Panc1 (cell line): ENCODE measurements at regions not wholly inside any gene's neighbourhood (a gene's known extent, or its start where the extent isn't known, plus 50 kb on each side); places are given as distances from the start of the nearest gene placed in this dataset.

ENCODE experiments used
- ATAC-seq: fragments of 200-7000 bp; cut with Tn5 transposase; 2 replicates; pipeline ENCODE4 v1.9.1; 2020; ENCODE audit warnings: mild to moderate bottlenecking, moderate library complexity
- BruUV-seq: library from RNA; stranded (reverse); fragments of 400-500 nt; replicated peaks from 2 replicates; lab custom pipeline; 2021; lab: Mats Ljungman, UMichigan
- CTCF ChIA-PET: fragments of 300-600 bp; sonication (Branson Sonifier 250); formaldehyde crosslinking; loops from one replicate; lab custom pipeline; 2022; ENCODE audit warnings: antibody characterized with exemption; lab: Charles Lee
- POLR2A ChIA-PET: fragments of 300-600 bp; sonication (Branson Sonifier 250); formaldehyde crosslinking; loops from one replicate; lab custom pipeline; 2022; ENCODE audit warnings: antibody characterized with exemption; lab: Charles Lee
- DNase-seq: peaks from one replicate; pipeline ENCODE4 v3.0.0-alpha.2; 2010; ENCODE audit warnings: low read depth, low spot score
- H3K27ac ChIP-seq: 2 replicates; pipeline ENCODE4 v1.5.1; 2011; ENCODE audit warnings: mild to moderate bottlenecking, low read length, inconsistent platforms
- H3K27me3 ChIP-seq: fragments of 200-500 bp; sonication (Bioruptor generic); 2 replicates; pipeline ENCODE4 v1.6.0; 2014; ENCODE audit warnings: low read length, inconsistent platforms; ENCODE audit not compliant: control insufficient read depth, insufficient read depth
- H3K36me3 ChIP-seq: fragments of 200-500 bp; sonication (Bioruptor generic); 2 replicates; pipeline ENCODE4 v1.5.1; 2014; ENCODE audit warnings: inconsistent platforms, mild to moderate bottlenecking, low read length, moderate library complexity; ENCODE audit not compliant: control insufficient read depth, insufficient read depth
- H3K4me1 ChIP-seq: 2 replicates; pipeline ENCODE4 v1.5.1; 2011; ENCODE audit warnings: inconsistent platforms, mild to moderate bottlenecking, low read length, moderate library complexity; ENCODE audit not compliant: control insufficient read depth, insufficient read depth
- H3K4me3 ChIP-seq, 2 experiments: 2 replicates each; pipeline ENCODE4 v1.5.1; 2011 to 2012; ENCODE audit warnings: low read depth in 2 of 2, low read length in 2 of 2, mild to moderate bottlenecking in 2 of 2, inconsistent platforms in 1 of 2, moderate library complexity in 1 of 2
- H3K9me3 ChIP-seq: fragments of 200-500 bp; sonication (Bioruptor generic); 2 replicates; pipeline ENCODE4 v1.5.1; 2014; ENCODE audit warnings: low read depth, mild to moderate bottlenecking, inconsistent platforms, low read length, moderate library complexity; ENCODE audit not compliant: control insufficient read depth, insufficient read depth
- POLR2AphosphoS5 ChIP-seq: IDR thresholded peaks from 2 replicates; pipeline ENCODE4 v1.6.1; 2012; ENCODE audit warnings: mild to moderate bottlenecking, low read depth, low read length, moderate library complexity
- REST ChIP-seq, 2 experiments: IDR thresholded peaks; 2 replicates each; pipeline ENCODE4 v1.6.1; 2011 to 2012; ENCODE audit warnings: low read depth in 2 of 2, control low read depth in 1 of 2, low read length in 1 of 2, mild to moderate bottlenecking in 1 of 2, moderate library complexity in 1 of 2; ENCODE audit not compliant: insufficient read depth in 1 of 2
- SIN3A ChIP-seq: IDR thresholded peaks from 2 replicates; pipeline ENCODE4 v1.6.1; 2012; ENCODE audit warnings: low read depth, mild to moderate bottlenecking, low read length, moderate library complexity, borderline replicate concordance; ENCODE audit not compliant: insufficient read depth
- TCF7L2 ChIP-seq: IDR thresholded peaks from 2 replicates; pipeline ENCODE4 v1.6.1; 2011; ENCODE audit warnings: mild to moderate bottlenecking, low read depth, low read length, inconsistent platforms
- in situ Hi-C: cut with HindIII; loops from 2 replicates; pipeline ENCODE4 v1.10.0; 2016; ENCODE audit warnings: low sequenced_read_pairs, low pct_unique_long_range_greater_than_20kb
- intact Hi-C: fragments of 100-400 bp; cut with micrococcal nuclease; formaldehyde crosslinking; loops from one replicate; pipeline ENCODE4 v1.10.0; 2022; ENCODE audit not compliant: unreplicated experiment
- TF ChIP-seq, protein P1 (sequence below): fragments of 450-650 bp; IDR thresholded peaks from 2 replicates; pipeline ENCODE4 v1.5.1; 2017; ENCODE audit warnings: mild to moderate bottlenecking

- intact Hi-C loops (no loop called here), in situ Hi-C loops (no loop called here)
- TF ChIP-seq, protein P1, sequence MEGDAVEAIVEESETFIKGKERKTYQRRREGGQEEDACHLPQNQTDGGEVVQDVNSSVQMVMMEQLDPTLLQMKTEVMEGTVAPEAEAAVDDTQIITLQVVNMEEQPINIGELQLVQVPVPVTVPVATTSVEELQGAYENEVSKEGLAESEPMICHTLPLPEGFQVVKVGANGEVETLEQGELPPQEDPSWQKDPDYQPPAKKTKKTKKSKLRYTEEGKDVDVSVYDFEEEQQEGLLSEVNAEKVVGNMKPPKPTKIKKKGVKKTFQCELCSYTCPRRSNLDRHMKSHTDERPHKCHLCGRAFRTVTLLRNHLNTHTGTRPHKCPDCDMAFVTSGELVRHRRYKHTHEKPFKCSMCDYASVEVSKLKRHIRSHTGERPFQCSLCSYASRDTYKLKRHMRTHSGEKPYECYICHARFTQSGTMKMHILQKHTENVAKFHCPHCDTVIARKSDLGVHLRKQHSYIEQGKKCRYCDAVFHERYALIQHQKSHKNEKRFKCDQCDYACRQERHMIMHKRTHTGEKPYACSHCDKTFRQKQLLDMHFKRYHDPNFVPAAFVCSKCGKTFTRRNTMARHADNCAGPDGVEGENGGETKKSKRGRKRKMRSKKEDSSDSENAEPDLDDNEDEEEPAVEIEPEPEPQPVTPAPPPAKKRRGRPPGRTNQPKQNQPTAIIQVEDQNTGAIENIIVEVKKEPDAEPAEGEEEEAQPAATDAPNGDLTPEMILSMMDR = no peak
- TF ChIP-seq TCF7L2 (no peak), POLR2AphosphoS5 (no peak), REST (IDR thresholded peaks at IDR 0.05; ENCODE audit: insufficient read depth in 1 of 2, low read depth in 2 of 2, low read length in 1 of 2) (no peak), SIN3A (no peak)
- POLR2A ChIA-PET = no interaction called here
- no peak overlapping the region for H3K27ac ChIP-seq
- DNase-seq (no peak), ATAC-seq (no peak)
- no peak overlapping the region for H3K4me3 ChIP-seq
- no peaks in the 10 kb centered on the region for H3K4me1 ChIP-seq
- H3K27me3 ChIP-seq = no peaks in the 10 kb centered on the region
- no peaks in the 10 kb centered on the region for H3K36me3 ChIP-seq
- H3K9me3 ChIP-seq = no peaks in the 10 kb centered on the region
- CTCF ChIA-PET = no interaction called here
- no TSS peak for BruUV-seq
These were observed 51.2 kb upstream of the TMSB15B start for GRCh38 chrX:103911236-103911635.

- H3K4me1 ChIP-seq = no peaks in the 10 kb centered on the region
- H3K4me3 ChIP-seq = no peak overlapping the region
- in situ Hi-C loops (no loop called here), intact Hi-C loops (no loop called here)
- no peaks in the 10 kb centered on the region for H3K27me3 ChIP-seq
- H3K27ac ChIP-seq = no peak overlapping the region
- H3K36me3 ChIP-seq = no peaks in the 10 kb centered on the region; the same call in 1 of the 2 replicates
- ATAC-seq (no peak), DNase-seq (no peak)
- ChIA-PET CTCF (no interaction called here), POLR2A (no interaction called here)
- no peak for TF ChIP-seq TCF7L2
- TF ChIP-seq POLR2AphosphoS5 = no peak
- TF ChIP-seq, protein P1 = no peak
- no peaks in the 10 kb centered on the region for H3K9me3 ChIP-seq
- no TSS peak for BruUV-seq
These were observed 52.0 kb upstream of the TMSB15B start for GRCh38 chrX:103910430-103910829.
